KMS-11 (cell line): ENCODE measurements at regions not wholly inside any gene's neighbourhood (a gene's known extent, or its start where the extent isn't known, plus 50 kb on each side); places are given as distances from the start of the nearest gene placed in this dataset.

Experiments
- H2AFZ ChIP-seq: fragments of 200-600 bp; sonication (generic); 2 replicates; pipeline ENCODE4 v1.6.1; 2016; ENCODE audit warnings: antibody characterized with exemption, mixed run types, low read depth
- H3K27ac ChIP-seq: fragments of 200-600 bp; sonication (generic); 2 replicates; pipeline ENCODE4 v1.6.1; 2016; ENCODE audit warnings: mild to moderate bottlenecking, mixed run types
- H3K27me3 ChIP-seq: fragments of 200-600 bp; sonication (generic); 2 replicates; pipeline ENCODE4 v1.6.1; 2017; ENCODE audit warnings: mild to moderate bottlenecking, low read depth, mixed run types, moderate library complexity; ENCODE audit not compliant: insufficient read depth
- H3K36me3 ChIP-seq: fragments of 200-600 bp; sonication (generic); 2 replicates; pipeline ENCODE4 v1.6.1; 2017; ENCODE audit warnings: mild to moderate bottlenecking, mixed run types; ENCODE audit not compliant: insufficient read depth
- H3K4me1 ChIP-seq: fragments of 200-600 bp; sonication (generic); 2 replicates; pipeline ENCODE4 v1.6.1; 2016; ENCODE audit warnings: mild to moderate bottlenecking, low read depth, mixed run types; ENCODE audit not compliant: poor library complexity, severe bottlenecking
- H3K4me2 ChIP-seq: fragments of 200-600 bp; sonication (generic); 2 replicates; pipeline ENCODE4 v1.7.0; 2016; ENCODE audit warnings: mild to moderate bottlenecking, mixed run types
- H3K4me3 ChIP-seq: fragments of 200-600 bp; sonication (generic); IDR thresholded peaks from 2 replicates; pipeline ENCODE4 v1.6.1; 2017; ENCODE audit warnings: low read depth, low read length, mixed read lengths; ENCODE audit not compliant: insufficient read depth
- H3K79me2 ChIP-seq: fragments of 200-600 bp; sonication (generic); 2 replicates; pipeline ENCODE4 v1.6.1; 2016; ENCODE audit warnings: low read depth, mixed run types; ENCODE audit not compliant: insufficient read depth
- H3K9ac ChIP-seq: fragments of 200-600 bp; sonication (generic); 2 replicates; pipeline ENCODE4 v1.6.1; 2016; ENCODE audit warnings: mild to moderate bottlenecking, mixed run types
- H4K20me1 ChIP-seq: fragments of 200-600 bp; sonication (generic); 2 replicates; pipeline ENCODE4 v1.6.1; 2016; ENCODE audit warnings: mild to moderate bottlenecking, mixed run types; ENCODE audit not compliant: insufficient read depth
- CTCF ChIP-seq: fragments of 200-600 bp; sonication (generic); conservative IDR thresholded peaks from 2 replicates; pipeline ENCODE4 v1.6.1; 2017; ENCODE audit warnings: low read depth, mild to moderate bottlenecking, antibody characterized with exemption, low read length, moderate library complexity, mixed read lengths

- no peak for TF ChIP-seq CTCF
- Histone ChIP-seq H3K36me3 (no peaks in the 10 kb centered on the region), H2AFZ (no peak overlapping the region), H3K27me3 (no peaks in the 10 kb centered on the region), H3K4me3 (no peak overlapping the region), H3K79me2 (no peaks in the 10 kb centered on the region), H3K4me2 (no peak overlapping the region), H3K27ac (no peak overlapping the region), H3K9ac (no peak overlapping the region), H4K20me1 (no peaks in the 10 kb centered on the region), H3K4me1 (no peaks in the 10 kb centered on the region)
Measured at GRCh38 chrX:124836786-124837185, 482.9 kb upstream of the TEX13C start.

- H3K9ac ChIP-seq = no peak overlapping the region
- H2AFZ ChIP-seq = no peak overlapping the region
- H3K4me3 ChIP-seq = no peak overlapping the region
- no peak overlapping the region for H3K4me2 ChIP-seq
- H3K27ac ChIP-seq = no peak overlapping the region
- no peaks in the 10 kb centered on the region for H3K4me1 ChIP-seq
- no peaks in the 10 kb centered on the region for H3K27me3 ChIP-seq
- H4K20me1 ChIP-seq = no peaks in the 10 kb centered on the region
- no peak for TF ChIP-seq CTCF
- no peaks in the 10 kb centered on the region for H3K36me3 ChIP-seq
- no peaks in the 10 kb centered on the region for H3K79me2 ChIP-seq
Measured at GRCh38 chrX:124842205-124842604, 477.5 kb upstream of the TEX13C start.

- H3K79me2 ChIP-seq = no peaks in the 10 kb centered on the region
- H3K4me2 ChIP-seq = no peak overlapping the region
- H4K20me1 ChIP-seq = no peaks in the 10 kb centered on the region
- H3K27ac ChIP-seq = no peak overlapping the region
- no peaks in the 10 kb centered on the region for H3K36me3 ChIP-seq
- no peak overlapping the region for H3K4me3 ChIP-seq
- no peak overlapping the region for H3K9ac ChIP-seq
- H3K4me1 ChIP-seq = no peaks in the 10 kb centered on the region
- H2AFZ ChIP-seq = no peak overlapping the region
- no peak for TF ChIP-seq CTCF
- H3K27me3 ChIP-seq = no peaks in the 10 kb centered on the region
Measured at GRCh38 chrX:124860736-124861135, 458.9 kb upstream of the TEX13C start.

GRCh38 chrX:124862301-124862700, 457.4 kb upstream of the TEX13C start:
- H3K9ac ChIP-seq = no peak overlapping the region

More at GRCh38 chrX:124862301-124862700, 457.4 kb upstream of the TEX13C start:
- Histone ChIP-seq H3K4me2 (no peak overlapping the region), H3K27me3 (no peaks in the 10 kb centered on the region), H3K4me3 (no peak overlapping the region), H4K20me1 (no peaks in the 10 kb centered on the region), H3K4me1 (no peaks in the 10 kb centered on the region), H3K79me2 (no peaks in the 10 kb centered on the region), H3K36me3 (no peaks in the 10 kb centered on the region), H3K27ac (no peak overlapping the region), H2AFZ (no peak overlapping the region)
- no peak for TF ChIP-seq CTCF
